Ascending aorta (tissue), 2 donors: ENCODE measurements at regions not wholly inside any gene's neighbourhood (a gene's known extent, or its start where the extent isn't known, plus 50 kb on each side); places are given as distances from the start of the nearest gene placed in this dataset.
"Not testable (repeated sequence)": the region's sequence is repeated elsewhere in the genome, so short reads cannot be mapped to it uniquely, and the experiment has no call there.

Experiments used
- DNase-seq, 2 donors: peaks; one replicate each; pipeline ENCODE4 v3.0.0-alpha.2; 2019; ENCODE audit warnings: low spot score in 2 of 2
- H3K27ac ChIP-seq, 2 donors: fragments of 200-600 bp; sonication (generic); one replicate each; pipeline ENCODE4 v1.5.1; 2016 to 2017; ENCODE audit warnings: mild to moderate bottlenecking in 1 of 2
- H3K27me3 ChIP-seq: fragments of 200-600 bp; sonication (generic); one replicate; pipeline ENCODE4 v1.5.1; 2017
- H3K36me3 ChIP-seq, 2 donors: fragments of 200-600 bp; sonication (generic); one replicate each; pipeline ENCODE4 v1.5.1; 2016
- H3K4me1 ChIP-seq, 2 donors: fragments of 200-600 bp; sonication (generic); one replicate each; pipeline ENCODE4 v1.5.1; 2016 to 2017; ENCODE audit warnings: mild to moderate bottlenecking in 1 of 2
- H3K4me3 ChIP-seq, 2 donors: fragments of 200-600 bp; sonication (generic); one replicate each; pipeline ENCODE4 v1.5.1; 2016 to 2017; ENCODE audit warnings: mild to moderate bottlenecking in 1 of 2
- H3K9me3 ChIP-seq, 2 donors: fragments of 200-600 bp; sonication (generic); one replicate each; pipeline ENCODE4 v1.5.1; 2016
- intact Hi-C: fragments of 100-400 bp; cut with DNase I; formaldehyde crosslinking; loops from one replicate; pipeline ENCODE4 v1.15.1; 2023
- TF ChIP-seq, protein P1 (sequence below), 3 experiments: fragments of 200-600 bp in 2 of 3; fragments of 450-650 bp in 1 of 3; sonication (generic) in 2 of 3; IDR thresholded peaks; one replicate each; pipeline ENCODE4 v1.5.1; 2016 to 2019; ENCODE audit warnings: antibody characterized with exemption in 3 of 3, mild to moderate bottlenecking in 1 of 3, moderate library complexity in 1 of 3

DNA sequence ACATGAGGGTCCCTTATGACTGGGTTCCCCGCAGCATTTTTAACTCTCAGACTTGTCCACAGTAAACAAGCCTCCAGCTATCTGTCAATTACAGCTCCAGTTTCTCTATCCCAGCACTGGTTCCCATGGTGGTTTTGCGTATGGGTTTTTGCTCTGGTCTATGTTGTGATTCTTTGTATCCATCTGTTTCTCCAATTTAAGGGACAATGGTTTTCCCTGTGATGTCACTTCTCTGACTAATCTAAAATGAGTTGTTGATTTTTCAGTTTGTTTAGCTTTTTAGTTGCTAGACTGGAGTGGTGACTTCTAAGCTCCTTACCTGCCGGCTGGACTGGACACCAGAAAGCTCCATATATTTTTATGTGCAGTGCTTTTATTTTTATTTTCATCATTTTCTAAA lies 303.7 kb downstream of the INHBA start:
- Histone ChIP-seq H3K27me3 (no peaks in the 10 kb centered on the region), H3K27ac (no peak overlapping the region), H3K9me3 (no peaks in the 10 kb centered on the region), H3K4me3 (no peak overlapping the region), H3K36me3 (no peaks in the 10 kb centered on the region), H3K4me1 (no peaks in the 10 kb centered on the region)
- TF ChIP-seq, protein P1, sequence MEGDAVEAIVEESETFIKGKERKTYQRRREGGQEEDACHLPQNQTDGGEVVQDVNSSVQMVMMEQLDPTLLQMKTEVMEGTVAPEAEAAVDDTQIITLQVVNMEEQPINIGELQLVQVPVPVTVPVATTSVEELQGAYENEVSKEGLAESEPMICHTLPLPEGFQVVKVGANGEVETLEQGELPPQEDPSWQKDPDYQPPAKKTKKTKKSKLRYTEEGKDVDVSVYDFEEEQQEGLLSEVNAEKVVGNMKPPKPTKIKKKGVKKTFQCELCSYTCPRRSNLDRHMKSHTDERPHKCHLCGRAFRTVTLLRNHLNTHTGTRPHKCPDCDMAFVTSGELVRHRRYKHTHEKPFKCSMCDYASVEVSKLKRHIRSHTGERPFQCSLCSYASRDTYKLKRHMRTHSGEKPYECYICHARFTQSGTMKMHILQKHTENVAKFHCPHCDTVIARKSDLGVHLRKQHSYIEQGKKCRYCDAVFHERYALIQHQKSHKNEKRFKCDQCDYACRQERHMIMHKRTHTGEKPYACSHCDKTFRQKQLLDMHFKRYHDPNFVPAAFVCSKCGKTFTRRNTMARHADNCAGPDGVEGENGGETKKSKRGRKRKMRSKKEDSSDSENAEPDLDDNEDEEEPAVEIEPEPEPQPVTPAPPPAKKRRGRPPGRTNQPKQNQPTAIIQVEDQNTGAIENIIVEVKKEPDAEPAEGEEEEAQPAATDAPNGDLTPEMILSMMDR (IDR thresholded peaks at IDR 0.05) = no peak
- intact Hi-C loops = no loop called here
- no peak for DNase-seq

DNA sequence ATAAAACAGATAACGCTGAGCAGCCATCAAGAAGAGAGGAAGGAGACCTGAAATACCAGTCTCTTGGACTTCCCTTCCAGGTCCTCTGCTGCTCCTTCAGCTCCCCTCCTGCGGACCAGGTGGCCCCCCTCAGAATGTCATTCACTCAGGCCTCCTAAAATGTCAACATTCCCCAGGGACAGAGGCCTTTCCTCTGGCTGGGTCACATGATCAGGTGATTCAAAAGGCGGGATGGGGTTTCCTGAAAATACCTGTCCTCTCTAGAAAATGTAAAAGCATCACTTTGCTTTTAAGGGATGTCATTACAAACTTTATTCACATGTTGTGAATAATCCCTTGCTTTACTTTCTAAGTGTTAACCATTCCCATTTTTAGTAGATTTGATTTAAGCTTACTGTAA lies 311.1 kb downstream of the INHBA start:
- H3K27ac ChIP-seq = no peak overlapping the region
- intact Hi-C loops = no loop called here
- no peak overlapping the region for H3K4me3 ChIP-seq
- TF ChIP-seq, protein P1 (IDR thresholded peaks at IDR 0.05) = no peak
- no peaks in the 10 kb centered on the region for H3K36me3 ChIP-seq
- no peaks in the 10 kb centered on the region for H3K27me3 ChIP-seq
- H3K4me1 ChIP-seq = no peaks in the 10 kb centered on the region
- no peaks in the 10 kb centered on the region for H3K9me3 ChIP-seq
- no peak for DNase-seq

DNA sequence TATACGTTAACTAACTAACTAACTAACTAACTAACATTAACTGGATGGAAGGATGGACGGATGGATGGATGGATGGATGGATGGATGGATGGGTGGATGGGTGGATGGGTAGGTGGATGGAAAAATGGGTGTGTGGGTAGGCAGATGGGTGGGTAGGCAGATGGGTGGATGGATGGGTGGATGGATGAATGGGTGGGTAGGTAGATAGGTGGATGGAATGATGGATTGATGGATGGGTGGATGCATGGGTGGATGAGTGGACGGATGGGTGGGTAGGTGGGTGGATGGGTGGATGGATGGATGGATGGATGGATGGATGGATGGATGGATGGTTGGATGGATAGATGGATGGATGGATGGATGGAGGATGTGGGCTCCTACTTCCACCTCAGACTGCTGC lies 314.0 kb downstream of the INHBA start:
- DNase-seq, intact Hi-C loops, H3K27ac ChIP-seq, H3K36me3 ChIP-seq, H3K27me3 ChIP-seq, H3K4me3 ChIP-seq, H3K9me3 ChIP-seq, H3K4me1 ChIP-seq: not testable (repeated sequence)

DNA sequence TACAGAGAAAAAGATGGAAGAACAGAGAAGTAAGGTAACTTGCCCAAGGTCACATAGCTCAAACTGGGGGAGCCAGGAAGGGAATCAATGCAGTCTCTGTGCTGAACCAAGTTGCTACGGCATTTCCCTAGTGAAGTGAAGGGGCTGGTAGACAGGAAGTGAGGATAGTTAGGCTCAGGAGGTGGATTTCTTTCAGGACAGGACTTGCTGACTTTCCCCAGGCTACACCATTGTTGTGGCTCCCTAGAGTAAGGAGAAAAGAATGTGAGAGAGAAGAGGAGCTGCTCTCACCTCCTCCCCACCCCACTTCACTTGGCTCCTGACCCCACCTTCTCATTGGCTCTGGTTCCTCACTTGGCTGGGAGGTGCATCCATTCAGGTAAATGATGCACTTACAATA lies 316.9 kb downstream of the INHBA start:
- no peak overlapping the region for H3K27ac ChIP-seq
- H3K4me1 ChIP-seq = no peaks in the 10 kb centered on the region
- H3K4me3 ChIP-seq = no peak overlapping the region
- no peaks in the 10 kb centered on the region for H3K36me3 ChIP-seq
- no peaks in the 10 kb centered on the region for H3K9me3 ChIP-seq
- no peak for DNase-seq
- H3K27me3 ChIP-seq = no peaks in the 10 kb centered on the region
- TF ChIP-seq, protein P1 (IDR thresholded peaks at IDR 0.05) = no peak
- intact Hi-C loops = no loop called here

DNA sequence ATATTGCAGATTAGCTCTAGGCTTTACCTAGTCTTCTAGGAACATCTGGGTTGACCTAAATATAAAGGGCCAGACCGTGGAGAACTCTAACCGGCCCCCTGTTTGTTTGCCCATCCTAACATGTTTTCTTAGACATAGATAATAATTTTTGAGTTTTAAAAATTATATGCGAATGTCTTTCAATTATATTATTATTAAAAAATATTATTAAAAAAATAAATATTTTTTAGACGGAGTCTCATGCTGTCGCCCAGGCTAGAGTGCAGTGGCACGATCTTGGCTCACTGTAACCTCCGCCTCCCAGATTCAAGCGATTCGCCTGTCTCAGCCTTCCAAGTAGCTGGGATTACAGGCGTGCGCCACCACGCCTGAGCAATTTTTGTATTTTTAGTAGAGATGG lies 318.5 kb downstream of the INHBA start:
- Histone ChIP-seq H3K9me3 (no peaks in the 10 kb centered on the region), H3K36me3 (no peaks in the 10 kb centered on the region), H3K27ac (no peak overlapping the region), H3K27me3 (no peaks in the 10 kb centered on the region), H3K4me1 (no peaks in the 10 kb centered on the region), H3K4me3 (no peak overlapping the region)
- TF ChIP-seq, protein P1 (IDR thresholded peaks at IDR 0.05) = no peak
- intact Hi-C loops = no loop called here
- DNase-seq = no peak

DNA sequence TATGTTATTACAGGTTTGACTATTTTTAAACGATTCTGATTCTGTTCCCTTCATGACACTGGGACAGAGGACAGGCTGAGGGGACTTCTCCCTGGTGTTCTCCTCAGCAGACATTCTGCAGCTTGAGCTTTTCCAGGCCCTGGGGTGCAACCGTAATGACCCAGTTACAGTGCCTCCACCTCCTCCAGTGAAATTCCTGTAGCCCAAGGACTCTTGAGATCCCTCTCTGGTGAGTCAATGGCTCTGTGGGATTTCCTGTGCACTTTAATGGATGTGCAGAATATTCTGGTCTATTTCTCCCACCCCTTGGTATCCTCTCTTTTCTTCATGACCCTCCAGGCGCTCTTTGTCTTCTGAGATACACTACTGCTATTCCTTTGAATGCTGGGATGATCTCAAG lies 319.3 kb downstream of the INHBA start:
- no peak for DNase-seq
- intact Hi-C loops = no loop called here
- Histone ChIP-seq H3K9me3 (no peaks in the 10 kb centered on the region), H3K27ac (no peak overlapping the region), H3K36me3 (no peaks in the 10 kb centered on the region), H3K4me1 (no peaks in the 10 kb centered on the region), H3K4me3 (no peak overlapping the region), H3K27me3 (no peaks in the 10 kb centered on the region)
- TF ChIP-seq, protein P1 (IDR thresholded peaks at IDR 0.05) = no peak
